ENCODE measurements at regions not wholly inside any gene's neighbourhood (a gene's known extent, or its start where the extent isn't known, plus 50 kb on each side); places are given as distances from the start of the nearest gene placed in this dataset.

GRCh38 chr3:9301091-9301490 is 51.6 kb upstream of the SRGAP3 start:
- TF ChIP-seq CTCF (IDR thresholded peaks at IDR 0.05; ENCODE audit: borderline replicate concordance, insufficient read depth, low read depth, low read length) = no peak
- H3K4me3 ChIP-seq (ENCODE audit: low read depth, low read length) = no peak overlapping the region

GRCh38 chr3:9301798-9302197 is 52.4 kb upstream of the SRGAP3 start:
- no peak for TF ChIP-seq CTCF (IDR thresholded peaks at IDR 0.05; ENCODE audit: borderline replicate concordance, insufficient read depth, low read depth, low read length)
- no peak overlapping the region for H3K4me3 ChIP-seq (ENCODE audit: low read depth, low read length)

- peak; percentile 76 for TF ChIP-seq CTCF (IDR thresholded peaks at IDR 0.05; ENCODE audit: borderline replicate concordance, insufficient read depth, low read depth, low read length)
- no peak overlapping the region for H3K4me3 ChIP-seq (ENCODE audit: low read depth, low read length)
Observed at GRCh38 chr3:9302425-9303181, 53.2 kb upstream of the SRGAP3 start.

GRCh38 chr3:9308298-9308990 is 54.4 kb upstream of the THUMPD3 start:
- no peak overlapping the region for H3K4me3 ChIP-seq (ENCODE audit: low read depth, low read length)
- no peak for TF ChIP-seq CTCF (IDR thresholded peaks at IDR 0.05; ENCODE audit: borderline replicate concordance, insufficient read depth, low read depth, low read length)

GRCh38 chr3:9310043-9310442 is 52.8 kb upstream of the THUMPD3 start:
- H3K4me3 ChIP-seq (ENCODE audit: low read depth, low read length) = no peak overlapping the region
- no peak for TF ChIP-seq CTCF (IDR thresholded peaks at IDR 0.05; ENCODE audit: borderline replicate concordance, insufficient read depth, low read depth, low read length)

- no peak for TF ChIP-seq CTCF (IDR thresholded peaks at IDR 0.05; ENCODE audit: borderline replicate concordance, insufficient read depth, low read depth, low read length)
- no peak overlapping the region for H3K4me3 ChIP-seq (ENCODE audit: low read depth, low read length)
Observed at GRCh38 chr3:9311228-9311627, 51.6 kb upstream of the THUMPD3 start.
